ENCODE measurements at regions not wholly inside any gene's neighbourhood (a gene's known extent, or its start where the extent isn't known, plus 50 kb on each side); places are given as distances from the start of the nearest gene placed in this dataset.
"Not testable (repeated sequence)": the region's sequence is repeated elsewhere in the genome, so short reads cannot be mapped to it uniquely, and the experiment has no call there.

GRCh38 chr4:165813606-165814005, 59.4 kb upstream of the TLL1 start:
- no peaks in the 10 kb centered on the region for H3K9me3 ChIP-seq (ENCODE audit: control insufficient read depth in 4 of 4, low read length in 3 of 4)
- TF ChIP-seq ZBTB33 (IDR thresholded peaks at IDR 0.05), result no peak
- no peak for TF ChIP-seq SP1 (IDR thresholded peaks at IDR 0.05)
- no peak for TF ChIP-seq FOXA2 (IDR thresholded peaks at IDR 0.05)
- TF ChIP-seq EGR1 (IDR thresholded peaks at IDR 0.05; ENCODE audit: low read depth in 2 of 2), result no peak
- TF ChIP-seq TAF1 (conservative IDR thresholded peaks at IDR 0.05), result no peak
- no peak for TF ChIP-seq YY1 (IDR thresholded peaks at IDR 0.05)
- no peak for TF ChIP-seq ATF3 (IDR thresholded peaks at IDR 0.05)
- no peak for TF ChIP-seq NR2F2 (IDR thresholded peaks at IDR 0.05)
- no peak for TF ChIP-seq REST (IDR thresholded peaks at IDR 0.05)

GRCh38 chr4:165814256-165815020, 58.6 kb upstream of the TLL1 start:
- Histone ChIP-seq H3K27me3 (ENCODE audit: control insufficient read depth in 4 of 4, insufficient read depth in 4 of 4, low read length in 3 of 4) (no peaks in the 10 kb centered on the region), H3K4me3 (ENCODE audit: low read depth in 1 of 3, low read length in 3 of 3) (no peak overlapping the region), H3K9me3 (ENCODE audit: control insufficient read depth in 4 of 4, low read length in 3 of 4) (no peaks in the 10 kb centered on the region), H3K36me3 (ENCODE audit: control insufficient read depth in 4 of 4, insufficient read depth in 3 of 4, low read depth in 1 of 4, low read length in 3 of 4) (no peaks in the 10 kb centered on the region), H3K4me1 (ENCODE audit: control insufficient read depth in 4 of 4, insufficient read depth in 4 of 4, low read length in 3 of 4) (no peaks in the 10 kb centered on the region), H3K27ac (ENCODE audit: low read depth in 1 of 2, low read length in 2 of 2) (no peak overlapping the region), H3K9ac (ENCODE audit: low read depth in 1 of 2, low read length in 2 of 2) (no peak overlapping the region)
- no peak for DNase-seq (ENCODE audit: low spot score)
- WGBS, result 90% methylated on average over 4 of the region's 4 CpGs
- TF ChIP-seq EGR1 (IDR thresholded peaks at IDR 0.05; ENCODE audit: low read depth in 2 of 2) (no peak), RXRA (IDR thresholded peaks at IDR 0.05) (no peak), GABPA (IDR thresholded peaks at IDR 0.05 in 1 of 2, conservative IDR thresholded peaks at IDR 0.05 in 1 of 2) (no peak), CTCF (IDR thresholded peaks at IDR 0.05; ENCODE audit: low read depth, low read length, missing input control) (no peak), MAX (IDR thresholded peaks at IDR 0.05) (no peak), ZBTB33 (IDR thresholded peaks at IDR 0.05) (no peak), NR2F2 (IDR thresholded peaks at IDR 0.05) (no peak), YY1 (IDR thresholded peaks at IDR 0.05) (no peak), FOXA1 (IDR thresholded peaks at IDR 0.05) (no peak), RAD21 (IDR thresholded peaks at IDR 0.05) (no peak), JUND (IDR thresholded peaks at IDR 0.05) (no peak)

More at GRCh38 chr4:165813606-165814005, 59.4 kb upstream of the TLL1 start:
- Histone ChIP-seq H3K4me3 (ENCODE audit: low read depth in 1 of 3, low read length in 3 of 3) (no peak overlapping the region), H3K27ac (ENCODE audit: low read depth in 1 of 2, low read length in 2 of 2) (no peak overlapping the region), H3K4me1 (ENCODE audit: control insufficient read depth in 4 of 4, insufficient read depth in 4 of 4, low read length in 3 of 4) (no peaks in the 10 kb centered on the region), H3K9ac (ENCODE audit: low read depth in 1 of 2, low read length in 2 of 2) (no peak overlapping the region), H3K27me3 (ENCODE audit: control insufficient read depth in 4 of 4, insufficient read depth in 4 of 4, low read length in 3 of 4) (no peaks in the 10 kb centered on the region), H3K36me3 (ENCODE audit: control insufficient read depth in 4 of 4, insufficient read depth in 3 of 4, low read depth in 1 of 4, low read length in 3 of 4) (no peaks in the 10 kb centered on the region)
- no peak for DNase-seq (ENCODE audit: low spot score)

- H3K36me3 ChIP-seq (ENCODE audit: control insufficient read depth in 4 of 4, insufficient read depth in 3 of 4, low read depth in 1 of 4, low read length in 3 of 4); DNase-seq (ENCODE audit: low spot score); H3K9me3 ChIP-seq (ENCODE audit: control insufficient read depth in 4 of 4, low read length in 3 of 4); H3K4me3 ChIP-seq (ENCODE audit: low read depth in 1 of 3, low read length in 3 of 3); H3K4me1 ChIP-seq (ENCODE audit: control insufficient read depth in 4 of 4, insufficient read depth in 4 of 4, low read length in 3 of 4); H3K27me3 ChIP-seq (ENCODE audit: control insufficient read depth in 4 of 4, insufficient read depth in 4 of 4, low read length in 3 of 4); H3K27ac ChIP-seq (ENCODE audit: low read depth in 1 of 2, low read length in 2 of 2); H3K9ac ChIP-seq (ENCODE audit: low read depth in 1 of 2, low read length in 2 of 2): not testable (repeated sequence)
- WGBS, result 89% methylated on average over 6 of the region's 6 CpGs
These were observed 53.9 kb upstream of the TLL1 start for GRCh38 chr4:165819126-165819525.
